GM18505 (cell line): ENCODE measurements at regions not wholly inside any gene's neighbourhood (a gene's known extent, or its start where the extent isn't known, plus 50 kb on each side); places are given as distances from the start of the nearest gene placed in this dataset.

Source experiments
- ATAC-seq: cut with Tn5 transposase; IDR thresholded peaks from one replicate; pipeline ENCODE4 v1.9.1; 2021; ENCODE audit not compliant: unreplicated experiment
- POLR2A ChIP-seq: IDR thresholded peaks from 4 replicates; pipeline ENCODE4 v1.6.1; 2011; ENCODE audit warnings: borderline replicate concordance; ENCODE audit not compliant: insufficient read depth, insufficient read length; ENCODE audit errors: extremely low read depth

DNA sequence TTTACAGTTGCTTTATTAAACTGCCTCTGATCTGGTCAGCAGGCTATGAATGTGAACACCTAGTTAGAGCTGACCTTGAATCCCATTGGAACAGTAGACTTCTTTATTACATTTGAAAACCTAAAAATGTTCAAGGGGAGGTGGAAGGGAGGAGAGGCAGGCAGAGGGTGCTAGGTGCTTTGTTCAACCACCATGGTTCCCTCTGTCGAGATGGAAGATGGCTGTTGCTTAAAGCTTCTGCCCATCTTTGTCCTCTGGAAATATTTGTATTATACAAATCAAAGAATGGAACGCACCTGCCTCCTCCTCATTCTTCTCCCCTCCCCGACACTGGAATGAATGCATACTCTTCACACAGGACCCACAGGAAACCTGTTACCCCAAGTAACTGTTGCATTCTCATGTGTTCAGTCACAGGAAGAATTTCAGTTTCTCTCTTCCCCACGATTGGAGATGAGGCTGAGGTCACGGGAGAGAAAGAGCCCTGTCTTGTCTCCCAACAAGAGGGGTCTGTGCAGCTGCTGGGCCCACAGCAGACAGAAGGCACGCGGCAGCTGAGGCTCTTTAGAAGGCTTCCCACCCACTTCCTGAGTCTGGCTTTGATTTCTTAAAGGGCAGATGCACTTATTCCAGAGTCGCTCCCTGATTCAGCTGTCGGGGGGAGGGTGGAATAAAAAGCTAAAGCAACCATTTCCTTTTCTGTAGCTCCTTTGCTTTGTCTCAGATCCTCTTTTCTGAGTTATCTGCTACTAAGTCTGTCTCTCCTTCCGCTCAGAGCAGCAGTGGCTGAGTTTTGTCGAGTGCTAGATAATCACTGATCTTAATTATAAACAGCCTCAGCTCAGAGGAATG, 217.9 kb upstream of the BTG1 start:
- ATAC-seq = peak; percentile 71
- peak; percentile 80 for TF ChIP-seq POLR2A

GRCh38 chr12:92362785-92363184, 217.1 kb upstream of the BTG1 start:
- peak; percentile 39 for ATAC-seq

DNA sequence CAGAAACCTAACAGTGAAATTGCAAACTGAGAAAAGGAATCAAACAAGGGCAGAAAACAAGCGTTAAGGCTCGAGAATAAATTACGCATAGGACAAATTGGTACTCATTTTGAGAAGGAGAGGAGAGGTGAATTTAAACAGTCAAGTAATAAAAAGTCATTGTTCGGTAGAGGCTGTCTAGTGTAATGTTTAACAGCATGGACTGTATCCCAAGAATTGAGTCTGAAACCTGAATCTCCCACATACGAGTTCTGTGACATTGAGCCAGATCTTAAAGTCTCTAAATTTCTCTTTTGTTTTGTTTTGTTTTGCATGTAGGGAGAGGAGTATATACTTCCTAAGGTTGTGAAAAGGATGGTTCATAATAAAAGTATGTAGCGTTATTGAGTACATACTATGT, 216.5 kb upstream of the BTG1 start:
- ATAC-seq = no peak
- no peak for TF ChIP-seq POLR2A

More at GRCh38 chr12:92362785-92363184, 217.1 kb upstream of the BTG1 start:
- TF ChIP-seq POLR2A = peak; percentile 63

DNA sequence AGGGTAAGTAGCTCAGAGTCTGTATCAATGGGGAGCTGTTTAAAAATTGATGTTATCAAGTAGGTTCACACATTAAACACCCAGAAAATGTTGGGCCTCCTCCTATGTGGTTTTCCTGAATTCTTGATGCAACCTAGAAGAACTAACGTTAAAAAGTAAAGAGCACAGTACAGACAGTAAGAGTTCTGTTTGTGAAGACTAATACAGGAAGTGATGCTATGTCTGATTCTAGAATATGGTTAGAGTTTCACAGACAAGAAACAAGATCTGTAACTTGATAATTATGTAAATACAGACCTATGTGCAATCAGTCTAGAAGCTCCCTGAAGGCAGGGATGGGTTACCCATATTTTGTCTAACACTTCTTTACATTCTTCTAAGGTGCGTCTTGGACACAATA, 214.9 kb upstream of the BTG1 start:
- ATAC-seq = no peak
- TF ChIP-seq POLR2A = no peak

DNA sequence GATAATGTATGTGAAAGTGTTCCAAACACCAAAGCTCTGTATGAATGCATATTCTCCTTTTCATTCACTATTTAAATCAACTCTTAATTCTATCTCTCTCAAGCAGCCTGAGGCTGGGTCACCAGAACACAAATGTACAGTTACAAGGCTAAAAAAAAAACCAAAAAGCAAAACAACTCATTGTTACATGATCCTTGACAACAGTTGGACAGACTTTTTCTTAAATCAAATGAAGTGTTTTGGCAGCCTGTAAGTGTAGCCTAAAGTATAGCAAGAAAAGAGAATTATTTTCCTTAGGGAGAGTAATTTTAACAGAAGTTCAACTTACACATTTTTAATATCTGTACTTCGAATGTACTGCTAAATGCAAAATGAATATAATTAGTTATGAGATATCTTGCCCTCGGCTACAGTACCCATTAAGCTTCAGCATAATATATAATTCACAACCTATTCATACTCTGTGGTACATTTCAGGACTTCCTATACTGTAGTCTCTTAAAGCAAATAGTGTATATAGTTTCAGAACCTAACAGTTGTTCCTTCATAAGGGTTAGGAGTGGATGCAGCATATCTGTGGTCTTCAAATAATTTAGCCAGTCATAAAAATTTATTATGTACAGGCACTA, 214.0 kb upstream of the BTG1 start:
- no peak for ATAC-seq
- TF ChIP-seq POLR2A = no peak

DNA sequence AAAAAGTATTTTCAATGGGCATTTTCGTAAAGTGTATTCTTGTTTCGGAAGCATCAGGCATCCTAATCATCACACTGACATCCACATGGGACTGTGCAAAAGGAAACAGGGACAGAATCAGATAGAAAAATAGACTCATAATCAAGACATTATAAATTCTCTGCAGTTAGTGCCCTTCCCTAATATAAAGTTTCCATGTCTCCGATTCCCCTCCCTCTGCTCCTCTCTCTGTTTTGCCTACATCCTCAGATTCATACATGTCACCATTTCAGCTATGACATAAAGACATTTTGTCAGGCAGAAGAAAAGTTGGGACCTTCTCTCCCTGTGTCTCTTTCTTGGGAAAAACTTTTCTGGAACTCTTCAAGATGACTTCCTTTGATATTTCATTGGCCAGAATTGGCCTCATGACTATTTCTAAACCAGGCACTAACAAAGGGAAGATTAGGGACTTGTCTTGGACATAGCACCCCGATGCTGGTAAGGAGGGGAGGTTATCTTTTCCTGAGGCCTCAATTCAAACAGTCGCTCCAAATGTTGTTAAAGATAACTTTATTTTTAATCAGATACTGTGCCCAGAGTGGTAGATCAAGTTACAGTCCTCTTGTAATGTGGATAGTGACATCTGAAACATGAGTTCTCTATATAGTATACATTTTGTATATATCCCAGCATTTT, 212.1 kb upstream of the BTG1 start:
- no peak for TF ChIP-seq POLR2A
- no peak for ATAC-seq

GRCh38 chr12:92356425-92356824, 210.8 kb upstream of the BTG1 start:
- TF ChIP-seq POLR2A = no peak
- ATAC-seq = no peak

DNA sequence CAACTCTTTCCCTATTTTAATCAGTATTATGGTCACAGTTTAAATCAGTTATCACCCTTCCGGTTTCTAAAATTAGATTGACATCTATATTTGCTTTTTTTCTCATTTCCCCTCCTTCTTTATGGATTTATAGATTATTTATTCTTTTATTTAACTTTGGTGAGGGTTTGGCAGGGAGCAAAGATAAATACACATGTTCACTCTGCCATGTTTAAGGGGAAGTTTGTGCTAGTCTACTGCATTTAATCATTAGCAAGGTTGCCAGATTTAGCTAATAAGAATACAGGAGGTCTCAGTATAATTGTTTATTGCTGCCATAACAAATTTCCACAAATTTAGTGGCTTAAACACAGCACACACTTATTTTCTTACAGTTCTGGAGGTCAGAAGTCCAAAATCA, 204.0 kb upstream of the BTG1 start:
- ATAC-seq = no peak
- no peak for TF ChIP-seq POLR2A

DNA sequence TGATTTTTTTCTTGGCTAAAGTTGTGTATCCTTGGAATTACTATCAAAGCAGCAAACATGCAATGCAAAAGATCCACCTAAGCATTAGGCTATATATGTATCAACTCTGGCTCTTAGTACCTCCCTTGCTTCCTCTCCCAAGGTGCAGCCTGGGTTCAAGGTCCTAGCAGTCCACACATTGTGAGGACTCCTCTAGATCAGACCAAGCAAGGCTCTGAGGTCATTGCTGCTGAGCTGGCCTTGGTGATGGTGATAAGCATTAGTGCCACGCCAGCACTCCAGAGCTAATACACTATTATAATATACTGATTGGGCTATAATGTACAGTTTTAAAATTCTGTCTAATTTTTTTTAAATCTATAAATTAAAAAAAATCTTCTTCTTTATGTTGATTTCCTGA, 196.9 kb upstream of the BTG1 start:
- no peak for ATAC-seq
- TF ChIP-seq POLR2A = no peak

GRCh38 chr12:92341065-92341668, 195.5 kb upstream of the BTG1 start:
- peak; percentile 71 for ATAC-seq
- no peak for TF ChIP-seq POLR2A

DNA sequence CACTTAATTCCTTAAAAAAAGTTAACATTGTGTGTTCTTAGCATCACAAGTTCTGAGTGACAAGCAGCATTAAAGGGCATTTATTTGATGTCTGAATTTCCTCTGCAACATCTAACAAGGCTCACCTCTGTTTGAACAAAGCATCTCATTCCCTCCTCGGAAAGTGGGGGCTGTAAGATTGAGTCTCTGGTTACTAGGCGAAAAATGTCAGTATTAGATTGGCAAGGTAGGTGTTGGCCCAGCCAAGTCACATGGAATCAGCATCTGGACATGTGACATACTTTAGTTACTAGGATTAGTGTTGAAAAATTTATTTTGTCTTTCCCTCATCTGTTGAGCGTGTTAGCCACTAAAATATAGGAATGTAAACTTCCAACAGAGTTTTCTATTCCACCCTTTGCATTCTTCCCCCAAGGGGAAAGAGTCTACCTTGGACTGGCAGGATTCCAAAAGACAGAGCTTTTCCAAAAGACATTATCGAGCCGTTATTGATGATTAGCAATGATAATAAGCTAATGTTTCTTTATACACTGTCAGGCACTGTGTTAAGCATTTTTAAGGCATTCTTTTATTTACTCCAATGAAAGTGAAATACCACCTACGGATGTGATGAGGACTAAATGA, 194.9 kb upstream of the BTG1 start:
- no peak for ATAC-seq
- TF ChIP-seq POLR2A = no peak

- no peak for ATAC-seq
- TF ChIP-seq POLR2A = no peak
Observed at GRCh38 chr12:92340003-92340402, 194.4 kb upstream of the BTG1 start.
